HG02759 (cell line): ENCODE measurements at regions not wholly inside any gene's neighbourhood (a gene's known extent, or its start where the extent isn't known, plus 50 kb on each side); places are given as distances from the start of the nearest gene placed in this dataset.

ENCODE experiments used
- ATAC-seq: cut with Tn5 transposase; IDR thresholded peaks from one replicate; pipeline ENCODE4 v1.9.1; 2021; ENCODE audit warnings: mild to moderate bottlenecking, moderate library complexity; ENCODE audit not compliant: unreplicated experiment

DNA sequence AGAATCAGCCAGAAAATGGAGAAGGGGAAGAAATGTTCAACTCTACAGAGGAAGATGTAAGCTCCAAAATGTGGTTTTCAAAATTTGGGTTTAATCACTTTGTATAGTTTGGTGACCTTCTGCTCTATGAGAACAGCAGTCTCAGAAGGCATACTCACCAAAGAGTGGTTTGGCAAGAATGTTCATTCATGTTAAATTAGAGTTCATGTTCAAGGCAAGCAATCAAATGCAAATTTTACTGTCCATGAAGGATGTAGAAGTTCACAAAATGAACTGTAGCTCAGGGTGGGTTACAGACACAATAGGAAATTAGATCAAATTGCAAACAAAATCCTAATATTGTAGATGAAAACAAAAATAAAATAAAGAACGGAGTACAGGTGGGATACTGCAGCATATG, 606.7 kb upstream of the PCDH20 start:
- no peak for ATAC-seq

DNA sequence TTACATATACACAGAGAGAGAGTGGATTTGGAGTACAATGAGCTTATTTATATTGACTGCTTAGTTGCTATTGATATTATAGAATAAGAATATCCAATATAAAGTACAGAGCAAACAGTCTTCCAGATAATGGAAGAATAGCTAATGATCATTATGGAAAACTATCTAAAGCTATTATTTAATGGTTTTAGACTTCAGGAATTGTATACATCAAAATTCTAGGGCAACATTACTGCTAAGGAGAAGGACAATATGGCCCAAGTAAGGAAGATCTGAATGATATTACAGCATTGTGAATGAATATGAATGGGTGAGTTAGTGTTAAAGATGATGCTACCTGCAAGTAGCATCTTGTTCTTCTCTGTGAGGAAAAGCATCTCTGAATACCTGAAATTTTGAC, 604.2 kb upstream of the PCDH20 start:
- no peak for ATAC-seq

DNA sequence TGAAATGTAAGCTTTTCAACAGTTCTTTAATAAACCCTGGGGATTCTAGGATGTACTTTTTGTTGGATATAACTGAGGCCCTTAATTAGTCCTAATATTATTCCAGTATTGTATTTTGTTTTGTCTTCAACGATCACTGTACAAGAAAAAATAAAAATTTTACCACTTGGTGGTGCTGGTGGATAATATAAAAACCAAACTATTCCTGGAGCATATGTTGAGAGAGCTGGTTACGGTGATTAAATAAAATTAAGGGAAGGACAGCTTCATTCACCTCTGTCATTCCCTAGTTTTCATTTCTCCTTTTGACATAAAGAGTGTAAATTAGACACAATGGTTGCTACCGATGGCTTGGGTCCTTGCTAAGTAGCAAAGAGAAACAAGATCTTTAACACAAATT, 598.6 kb upstream of the PCDH20 start:
- ATAC-seq, result no peak

- ATAC-seq, result no peak
Measured at GRCh38 chr13:62003452-62003851, 587.8 kb upstream of the PCDH20 start.

GRCh38 chr13:61994174-61994573, 578.5 kb upstream of the PCDH20 start:
- no peak for ATAC-seq

DNA sequence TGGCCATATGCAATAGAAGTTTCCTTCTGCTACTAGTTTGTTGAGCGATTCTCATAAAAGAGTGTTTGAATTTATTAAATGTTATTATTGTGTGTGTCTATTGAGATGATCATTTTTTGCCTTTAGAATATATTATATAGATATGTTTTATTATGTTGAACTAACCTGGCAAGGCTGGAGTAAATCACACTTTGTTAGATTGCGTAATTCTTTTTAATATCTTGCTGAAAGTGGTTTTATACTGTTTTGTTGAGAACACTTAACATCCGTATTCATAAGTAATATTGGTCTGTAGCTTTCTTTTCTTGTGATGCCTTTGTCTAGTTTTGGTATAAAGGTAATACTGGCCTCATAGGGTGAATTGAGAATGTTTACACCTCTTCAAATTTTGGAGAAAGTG, 574.3 kb upstream of the PCDH20 start:
- ATAC-seq, result no peak

DNA sequence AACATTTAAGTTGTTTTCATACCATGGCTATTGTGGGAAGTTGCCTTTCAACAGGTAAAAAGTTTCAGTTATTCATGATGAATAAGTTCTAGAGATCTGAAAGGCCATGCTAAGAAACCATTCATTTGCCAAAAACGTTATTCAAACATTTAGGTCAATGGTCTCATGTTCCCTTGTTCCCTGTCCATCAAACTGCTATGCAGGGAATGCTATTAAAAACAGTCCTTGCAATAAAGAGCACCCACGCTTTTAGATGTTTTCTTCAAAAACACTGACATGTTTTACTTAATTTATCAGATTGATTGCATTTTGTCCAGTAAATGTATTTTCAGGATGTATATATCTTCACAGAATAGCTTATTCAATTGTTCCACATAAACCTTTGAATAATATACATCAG, 573.2 kb upstream of the PCDH20 start:
- ATAC-seq, result no peak

DNA sequence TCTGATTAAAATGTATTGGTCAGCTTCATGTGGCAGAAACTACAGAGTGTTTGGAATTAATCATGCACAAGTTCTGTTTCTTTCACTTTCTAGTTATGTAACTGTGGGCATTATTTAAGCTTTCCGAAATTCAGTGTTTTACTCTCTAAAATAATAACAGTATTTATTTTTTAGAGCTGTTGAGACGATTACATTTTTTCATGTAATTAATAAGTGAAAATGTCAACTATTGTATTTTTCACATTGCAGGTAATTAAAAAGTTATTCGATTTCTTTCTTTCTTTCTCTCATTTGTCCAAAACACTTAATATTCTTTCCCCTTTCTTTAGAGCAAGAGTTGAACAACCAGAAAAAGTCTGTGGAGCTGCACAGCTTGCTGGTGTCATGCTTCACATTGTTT, 559.4 kb upstream of the PCDH20 start:
- ATAC-seq, result no peak

GRCh38 chr13:61965756-61966155, 550.1 kb upstream of the PCDH20 start:
- no peak for ATAC-seq

- ATAC-seq, result no peak
Measured at GRCh38 chr13:61960981-61961380, 545.3 kb upstream of the PCDH20 start.

DNA sequence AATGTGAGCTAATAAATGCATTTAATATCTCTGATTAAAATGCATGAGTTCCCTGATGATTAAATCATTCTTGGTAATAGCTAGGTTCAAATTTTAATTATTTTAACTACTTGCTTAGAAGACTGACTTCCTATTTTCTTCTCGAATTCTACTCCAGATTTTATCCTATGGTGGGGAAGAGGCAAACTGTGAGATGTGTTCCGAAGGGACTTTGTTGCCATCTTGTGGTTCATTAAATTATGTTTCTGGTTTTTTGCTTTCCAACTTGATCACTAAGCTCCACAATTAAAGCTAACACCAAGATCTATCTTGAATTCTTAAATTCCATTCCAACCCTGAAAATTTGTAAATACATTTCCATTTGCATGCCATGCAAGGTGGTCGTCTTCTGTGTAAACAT, 538.4 kb upstream of the PCDH20 start:
- no peak for ATAC-seq

DNA sequence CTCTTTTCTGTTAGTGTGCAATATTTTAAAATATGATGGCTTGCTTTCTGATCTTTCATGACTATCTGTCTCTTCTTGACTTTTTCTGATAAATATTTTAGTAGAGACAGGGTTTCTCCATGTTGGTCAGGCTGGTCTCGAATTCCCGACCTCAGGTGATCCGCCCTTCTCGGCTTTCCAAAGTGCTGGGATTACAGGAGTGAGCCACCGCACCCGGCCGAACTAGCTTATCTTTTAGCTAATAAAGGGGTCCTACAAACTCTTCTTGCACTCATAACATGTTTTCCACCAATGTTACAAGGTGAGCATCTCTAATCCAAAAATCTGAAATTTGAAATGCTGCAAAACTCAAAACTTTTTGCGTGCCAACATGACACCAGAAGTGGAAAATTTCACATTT, 535.2 kb upstream of the PCDH20 start:
- ATAC-seq, result no peak

DNA sequence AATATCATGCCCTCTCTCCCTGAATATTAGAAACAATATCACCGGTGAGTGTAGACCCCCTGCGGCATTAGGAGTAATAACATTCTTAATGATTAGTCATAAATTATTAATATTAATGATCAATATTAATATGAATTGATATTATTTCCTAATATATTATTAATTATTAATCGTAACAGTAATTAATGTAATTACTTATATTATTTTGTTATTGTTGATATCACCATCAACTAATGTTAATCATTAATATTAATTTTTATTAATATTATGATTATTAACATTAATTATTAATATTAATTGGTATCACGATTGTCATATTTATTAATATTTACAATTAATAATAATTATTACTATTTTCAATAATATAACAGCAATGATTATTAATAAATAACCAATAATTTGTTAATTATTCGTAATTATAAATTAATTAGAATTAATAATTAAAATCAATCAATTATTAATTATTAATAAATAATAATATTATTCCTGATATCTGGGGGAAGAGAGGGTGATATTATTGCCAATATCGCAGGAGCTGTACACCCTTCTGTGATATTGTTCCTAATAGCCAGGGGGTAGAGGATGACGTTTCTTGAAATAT, 528.8 kb upstream of the PCDH20 start:
- ATAC-seq, result no peak

GRCh38 chr13:61935710-61936109, 520.1 kb upstream of the PCDH20 start:
- ATAC-seq, result no peak

DNA sequence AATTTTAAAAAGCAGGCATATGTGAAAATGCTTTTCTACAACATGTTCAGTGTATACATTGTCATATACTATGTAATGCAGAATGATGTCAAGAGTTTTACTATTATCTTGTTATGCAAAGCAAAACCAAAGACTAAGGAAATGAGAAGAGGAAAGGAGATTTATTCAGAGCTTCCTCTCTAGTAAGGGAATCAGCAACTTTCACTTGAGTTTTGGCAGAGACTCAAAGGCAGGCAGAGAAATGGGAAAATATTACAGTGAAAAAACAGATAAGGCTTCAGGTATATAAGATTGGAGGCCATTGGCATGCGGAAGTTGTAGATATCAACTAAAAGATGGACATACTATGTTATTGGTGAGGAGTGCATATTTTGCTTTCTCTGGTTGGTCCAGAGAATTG, 512.0 kb upstream of the PCDH20 start:
- ATAC-seq, result no peak

DNA sequence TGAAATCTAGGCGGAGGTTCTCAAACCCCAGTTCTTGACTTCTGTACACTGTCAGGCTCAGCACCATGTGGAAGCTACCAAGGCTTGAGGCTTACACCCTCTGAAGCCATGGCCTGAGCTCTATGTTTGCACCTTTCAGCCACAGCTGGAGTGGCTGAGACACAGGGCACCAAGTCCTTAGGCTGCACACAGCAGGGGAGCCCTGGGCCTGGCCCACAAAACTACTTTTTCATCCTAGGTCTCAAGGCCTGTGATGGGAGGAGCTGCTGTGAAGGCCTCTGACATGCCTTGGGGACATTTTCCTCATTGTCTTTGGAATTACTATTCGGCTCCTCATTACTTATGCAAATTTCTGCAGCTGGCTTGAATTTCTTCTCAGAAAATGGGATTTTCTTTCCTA, 503.2 kb upstream of the PCDH20 start:
- ATAC-seq, result no peak

- ATAC-seq, result no peak
Measured at GRCh38 chr13:61916483-61916882, 500.8 kb upstream of the PCDH20 start.

DNA sequence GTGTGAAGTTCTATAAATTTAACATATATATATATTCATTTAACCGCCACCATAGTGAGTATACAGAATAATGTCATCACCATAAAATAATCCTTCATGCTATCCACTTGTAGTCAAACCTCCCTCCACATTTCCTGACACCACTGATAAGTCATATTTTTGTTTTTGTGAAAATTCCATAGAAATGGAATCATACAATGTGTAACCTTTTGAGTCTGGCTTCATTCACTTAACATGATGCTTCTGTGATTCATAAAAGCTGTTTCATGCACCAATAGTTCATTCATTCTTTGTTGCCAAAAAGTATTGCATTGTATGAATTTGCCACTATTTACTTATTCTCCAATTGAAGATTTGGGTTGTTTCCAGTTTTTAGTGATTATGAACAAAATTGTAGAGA, 497.5 kb upstream of the PCDH20 start:
- no peak for ATAC-seq

GRCh38 chr13:61908906-61909615, 493.4 kb upstream of the PCDH20 start:
- ATAC-seq, result no peak

DNA sequence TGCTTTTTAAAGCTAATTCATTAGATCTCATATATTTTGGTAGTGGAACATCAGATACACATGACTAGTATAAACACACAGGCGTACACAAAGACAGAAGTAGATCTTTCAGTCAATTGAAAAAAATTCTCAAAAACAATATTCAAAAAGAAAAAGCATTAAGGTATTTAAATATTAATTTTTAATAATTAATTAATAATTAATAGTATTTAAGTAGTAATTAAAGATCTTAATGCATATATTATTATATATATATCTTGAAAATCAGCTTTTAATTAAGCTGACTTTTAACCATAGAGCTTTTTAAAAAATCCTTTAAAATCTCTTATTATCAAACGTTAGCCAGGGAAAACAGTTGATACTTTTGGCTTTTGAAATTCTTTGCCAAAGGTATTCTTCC, 489.4 kb upstream of the PCDH20 start:
- ATAC-seq, result no peak

GRCh38 chr13:61901946-61902541, 486.4 kb upstream of the PCDH20 start:
- no peak for ATAC-seq

DNA sequence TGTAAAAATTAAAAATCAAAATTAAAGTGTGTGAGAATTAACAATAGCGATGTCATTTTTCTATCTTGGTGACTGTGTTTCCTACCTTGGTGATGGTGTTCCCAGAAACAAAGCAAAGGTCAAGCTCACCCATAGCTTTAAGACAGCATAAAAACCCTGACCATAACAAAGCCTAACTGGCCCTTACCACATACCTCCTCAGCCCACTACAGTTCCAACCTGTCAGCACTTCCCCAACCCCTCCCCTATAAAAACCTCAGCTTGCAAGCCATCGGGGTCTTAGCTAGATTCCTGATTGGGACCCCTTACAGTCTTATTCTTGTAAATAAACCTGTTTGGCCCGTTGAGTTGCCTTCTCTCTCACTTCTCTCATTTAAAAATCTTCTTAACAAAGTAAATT, 484.4 kb upstream of the PCDH20 start:
- no peak for ATAC-seq

- no peak for ATAC-seq
Measured at GRCh38 chr13:61898207-61898606, 482.6 kb upstream of the PCDH20 start.
